ENCODE measurements at regions not wholly inside any gene's neighbourhood (a gene's known extent, or its start where the extent isn't known, plus 50 kb on each side); places are given as distances from the start of the nearest gene placed in this dataset.

DNA sequence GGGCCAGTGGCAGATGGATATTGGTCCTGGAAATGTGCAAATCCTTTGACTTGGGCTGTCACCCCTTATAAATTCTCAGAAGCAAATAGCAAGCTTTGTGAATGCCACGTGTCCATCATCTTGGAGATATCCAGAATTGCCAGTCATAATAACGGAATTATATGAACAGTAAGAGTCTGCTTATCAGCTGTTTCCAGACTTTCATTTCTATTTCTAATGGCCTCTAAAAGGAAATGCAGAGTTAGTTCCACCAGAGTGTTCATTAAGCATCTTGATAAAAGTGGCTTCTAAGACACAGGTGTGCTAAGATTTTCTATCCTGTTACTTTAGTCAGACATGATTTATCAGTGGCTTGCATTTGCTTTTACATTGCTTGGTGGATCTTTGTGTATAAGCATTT is 87.4 kb downstream of the RAMP3 start:
- Histone ChIP-seq H3K36me3 (replicated peaks in 1 of 2; ENCODE audit: control insufficient read depth in 1 of 2, insufficient read depth in 2 of 2, low read length in 2 of 2) (no peaks in the 10 kb centered on the region), H3K27me3 (ENCODE audit: control insufficient read depth in 2 of 2, insufficient read depth in 2 of 2, low read length in 2 of 2) (peaks cover 2 to 7% of the 10 kb centered on the region in 2 donors), H3K27ac (ENCODE audit: low read depth in 1 of 2, low read length in 2 of 2) (no peak overlapping the region), H3K4me3 (replicated peaks in 1 of 3; ENCODE audit: low read depth in 2 of 3, low read length in 3 of 3) (no peak overlapping the region), H3K9ac (ENCODE audit: insufficient read depth, low read length, poor library complexity, severe bottlenecking) (no peak overlapping the region), H3K79me2 (ENCODE audit: insufficient read depth, low read length) (no peaks in the 10 kb centered on the region), H3K9me3 (replicated peaks in 1 of 2; ENCODE audit: control insufficient read depth in 1 of 2, insufficient read depth in 1 of 2, low read length in 2 of 2) (no peaks in the 10 kb centered on the region), H3K4me1 (ENCODE audit: control insufficient read depth in 1 of 2, insufficient read depth in 2 of 2, low read length in 2 of 2) (peaks cover 16 to 25% of the 10 kb centered on the region in 2 donors), H4K20me1 (ENCODE audit: insufficient read depth, low read length) (no peaks in the 10 kb centered on the region), H3K4me2 (replicated peaks; ENCODE audit: extremely low read depth, low read length, poor library complexity, severe bottlenecking) (no peak overlapping the region), H2AFZ (ENCODE audit: insufficient read depth, low read depth, low read length, poor library complexity, severe bottlenecking) (no peak overlapping the region)
- Mint-ChIP-seq H3K36me3 (no peaks in the 10 kb centered on the region), H3K4me1 (peaks cover 13% of the 10 kb centered on the region), H3K27me3 (ENCODE audit: low read depth in 3 of 3) (peaks cover 12 to 30% (median 14%) of the 10 kb centered on the region in 3 donors), H3K9me3 (peaks cover 0 to 12% (median 7%) of the 10 kb centered on the region in 7 donors), H3K4me3 (no peak overlapping the region), H3K27ac (no peak overlapping the region)
- intact Hi-C loops (cut with micrococcal nuclease): no loop called here
- WGBS (ENCODE audit: insufficient coverage): no CpG with 5 or more reads among the region's 2 CpGs
- DNase-seq: no peak
- TF ChIP-seq, protein P1, sequence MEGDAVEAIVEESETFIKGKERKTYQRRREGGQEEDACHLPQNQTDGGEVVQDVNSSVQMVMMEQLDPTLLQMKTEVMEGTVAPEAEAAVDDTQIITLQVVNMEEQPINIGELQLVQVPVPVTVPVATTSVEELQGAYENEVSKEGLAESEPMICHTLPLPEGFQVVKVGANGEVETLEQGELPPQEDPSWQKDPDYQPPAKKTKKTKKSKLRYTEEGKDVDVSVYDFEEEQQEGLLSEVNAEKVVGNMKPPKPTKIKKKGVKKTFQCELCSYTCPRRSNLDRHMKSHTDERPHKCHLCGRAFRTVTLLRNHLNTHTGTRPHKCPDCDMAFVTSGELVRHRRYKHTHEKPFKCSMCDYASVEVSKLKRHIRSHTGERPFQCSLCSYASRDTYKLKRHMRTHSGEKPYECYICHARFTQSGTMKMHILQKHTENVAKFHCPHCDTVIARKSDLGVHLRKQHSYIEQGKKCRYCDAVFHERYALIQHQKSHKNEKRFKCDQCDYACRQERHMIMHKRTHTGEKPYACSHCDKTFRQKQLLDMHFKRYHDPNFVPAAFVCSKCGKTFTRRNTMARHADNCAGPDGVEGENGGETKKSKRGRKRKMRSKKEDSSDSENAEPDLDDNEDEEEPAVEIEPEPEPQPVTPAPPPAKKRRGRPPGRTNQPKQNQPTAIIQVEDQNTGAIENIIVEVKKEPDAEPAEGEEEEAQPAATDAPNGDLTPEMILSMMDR (IDR thresholded peaks at IDR 0.05): no peak

DNA sequence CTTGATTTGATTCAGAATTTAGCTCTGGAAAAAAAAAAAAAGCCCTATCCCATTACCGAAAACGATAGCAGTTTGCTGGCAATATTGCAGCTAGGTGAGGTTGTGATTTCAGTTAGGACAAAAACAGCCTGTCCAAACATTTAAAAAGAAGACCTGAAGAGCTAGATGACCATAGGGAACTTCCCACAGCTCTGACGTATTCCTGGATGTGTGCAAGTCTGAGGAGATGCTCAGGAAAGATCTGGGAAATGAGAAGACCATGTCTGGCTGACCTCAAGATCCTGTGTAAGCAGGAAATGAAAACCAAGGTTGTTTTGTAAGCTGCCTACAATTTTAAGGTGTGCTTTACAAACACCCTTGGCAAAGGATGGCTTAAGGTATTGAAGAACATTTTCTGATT is 88.7 kb downstream of the RAMP3 start:
- no peak overlapping the region for H3K4me3 ChIP-seq (replicated peaks in 1 of 3; ENCODE audit: low read depth in 2 of 3, low read length in 3 of 3)
- no peak overlapping the region for H3K4me3 Mint-ChIP-seq
- TF ChIP-seq, protein P1 (IDR thresholded peaks at IDR 0.05): no peak
- H3K9ac ChIP-seq (ENCODE audit: insufficient read depth, low read length, poor library complexity, severe bottlenecking): no peak overlapping the region
- H3K36me3 Mint-ChIP-seq: no peaks in the 10 kb centered on the region
- no peak overlapping the region for H3K27ac Mint-ChIP-seq
- H3K4me2 ChIP-seq (replicated peaks; ENCODE audit: extremely low read depth, low read length, poor library complexity, severe bottlenecking): no peak overlapping the region
- H3K36me3 ChIP-seq (replicated peaks in 1 of 2; ENCODE audit: control insufficient read depth in 1 of 2, insufficient read depth in 2 of 2, low read length in 2 of 2): no peaks in the 10 kb centered on the region
- intact Hi-C loops (cut with micrococcal nuclease): no loop called here
- peaks cover 6% of the 10 kb centered on the region for H3K4me1 Mint-ChIP-seq
- H3K9me3 Mint-ChIP-seq: peaks cover 0 to 12% (median 7%) of the 10 kb centered on the region in 7 donors
- H4K20me1 ChIP-seq (ENCODE audit: insufficient read depth, low read length): no peaks in the 10 kb centered on the region
- no peak for DNase-seq
- H3K27ac ChIP-seq (ENCODE audit: low read depth in 1 of 2, low read length in 2 of 2): no peak overlapping the region
- peaks cover 11 to 34% (median 14%) of the 10 kb centered on the region in 3 donors for H3K27me3 Mint-ChIP-seq (ENCODE audit: low read depth in 3 of 3)
- H3K27me3 ChIP-seq (ENCODE audit: control insufficient read depth in 2 of 2, insufficient read depth in 2 of 2, low read length in 2 of 2): peaks cover 2 to 7% of the 10 kb centered on the region in 2 donors
- H2AFZ ChIP-seq (ENCODE audit: insufficient read depth, low read depth, low read length, poor library complexity, severe bottlenecking): no peak overlapping the region
- 40% methylated on average over 1 of the region's 3 CpGs for WGBS (ENCODE audit: insufficient coverage)
- H3K4me1 ChIP-seq (ENCODE audit: control insufficient read depth in 1 of 2, insufficient read depth in 2 of 2, low read length in 2 of 2): peaks cover 7 to 14% of the 10 kb centered on the region in 2 donors
- H3K79me2 ChIP-seq (ENCODE audit: insufficient read depth, low read length): no peaks in the 10 kb centered on the region
- H3K9me3 ChIP-seq (replicated peaks in 1 of 2; ENCODE audit: control insufficient read depth in 1 of 2, insufficient read depth in 1 of 2, low read length in 2 of 2): no peaks in the 10 kb centered on the region
